HG03025 (cell line): ENCODE measurements at regions not wholly inside any gene's neighbourhood (a gene's known extent, or its start where the extent isn't known, plus 50 kb on each side); places are given as distances from the start of the nearest gene placed in this dataset.
"Not testable (repeated sequence)": the region's sequence is repeated elsewhere in the genome, so short reads cannot be mapped to it uniquely, and the experiment has no call there.

Source experiments
- ATAC-seq: cut with Tn5 transposase; IDR thresholded peaks from one replicate; pipeline ENCODE4 v1.9.1; 2021; ENCODE audit warnings: mild to moderate bottlenecking, moderate library complexity; ENCODE audit not compliant: unreplicated experiment, low FRiP score

DNA sequence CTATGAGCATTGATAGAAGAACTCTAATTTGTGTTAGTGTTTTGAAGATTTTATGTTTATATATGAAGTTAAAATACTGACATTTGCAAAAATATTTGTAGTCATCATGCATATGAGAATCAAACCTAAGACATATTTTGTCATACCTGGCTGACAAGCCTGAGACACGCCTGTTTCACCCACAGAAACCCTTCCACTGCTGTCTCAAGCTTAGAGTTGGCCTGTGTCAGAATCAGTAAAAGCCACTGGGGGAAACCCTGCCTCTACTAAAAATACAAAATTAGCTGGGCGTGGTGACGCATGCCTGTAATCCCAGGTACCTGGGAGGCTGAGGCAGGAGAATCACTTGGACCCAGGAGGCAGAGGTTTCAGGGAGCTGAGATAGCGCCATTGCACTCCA, 218.0 kb upstream of the C1QTNF3 start:
- not testable (repeated sequence) for ATAC-seq

DNA sequence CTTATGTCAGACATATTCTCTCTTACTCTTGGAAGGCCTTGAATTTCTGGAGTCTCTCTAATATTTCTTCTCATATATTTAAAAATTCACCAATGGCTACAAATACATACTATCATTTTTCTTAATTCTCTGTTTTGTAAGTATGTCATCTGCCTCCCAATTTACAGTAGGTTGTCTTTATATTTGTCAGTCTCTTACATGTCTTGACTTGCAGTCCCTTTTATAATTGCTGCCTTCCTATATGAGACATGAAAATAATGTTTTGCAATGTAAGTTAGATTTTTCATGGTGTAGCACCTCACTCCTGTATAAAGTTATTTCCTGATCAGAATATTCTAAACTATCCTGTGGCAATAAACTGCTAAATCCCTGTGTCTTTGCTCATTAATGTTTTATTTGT, 223.1 kb upstream of the C1QTNF3 start:
- ATAC-seq = not testable (repeated sequence)

DNA sequence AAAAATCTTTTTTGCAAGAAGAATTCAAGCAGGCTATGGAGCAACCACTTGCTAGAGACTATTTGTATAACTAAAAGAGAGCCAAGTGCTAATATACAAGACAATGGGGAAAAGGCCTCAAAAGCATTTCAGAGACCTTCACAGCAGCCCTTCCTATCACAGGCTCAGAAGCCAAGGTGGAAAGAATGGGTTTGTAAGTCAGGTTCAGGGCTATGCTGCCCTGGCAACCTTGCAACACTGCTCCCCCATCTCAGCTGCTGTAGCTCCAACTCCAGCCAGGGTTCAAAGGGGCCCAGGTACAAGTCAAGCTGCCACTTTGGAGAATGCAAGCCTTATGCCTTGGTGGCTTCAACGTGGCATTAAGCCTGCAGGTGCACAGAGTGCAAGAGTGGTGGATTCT, 253.7 kb upstream of the C1QTNF3 start:
- not testable (repeated sequence) for ATAC-seq

DNA sequence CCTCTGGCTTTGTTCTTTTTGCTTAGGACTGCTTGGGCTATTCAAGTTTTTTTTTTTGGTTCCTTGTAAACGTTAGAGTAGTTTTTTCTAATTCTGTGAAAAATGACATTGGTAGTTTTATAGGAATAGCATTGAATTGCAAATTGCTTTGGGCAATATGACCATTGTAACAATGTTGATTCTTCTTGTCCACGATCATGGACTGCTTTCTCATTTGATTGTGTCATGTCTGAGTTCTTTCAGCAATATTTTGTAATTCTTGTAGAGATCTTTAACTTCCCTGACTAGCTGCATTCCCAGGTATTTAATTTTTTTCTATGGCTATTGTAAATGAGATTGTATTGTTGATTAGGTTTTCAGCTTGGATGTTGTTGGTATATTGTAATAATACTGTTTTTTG, 286.2 kb upstream of the C1QTNF3 start:
- ATAC-seq = not testable (repeated sequence)

DNA sequence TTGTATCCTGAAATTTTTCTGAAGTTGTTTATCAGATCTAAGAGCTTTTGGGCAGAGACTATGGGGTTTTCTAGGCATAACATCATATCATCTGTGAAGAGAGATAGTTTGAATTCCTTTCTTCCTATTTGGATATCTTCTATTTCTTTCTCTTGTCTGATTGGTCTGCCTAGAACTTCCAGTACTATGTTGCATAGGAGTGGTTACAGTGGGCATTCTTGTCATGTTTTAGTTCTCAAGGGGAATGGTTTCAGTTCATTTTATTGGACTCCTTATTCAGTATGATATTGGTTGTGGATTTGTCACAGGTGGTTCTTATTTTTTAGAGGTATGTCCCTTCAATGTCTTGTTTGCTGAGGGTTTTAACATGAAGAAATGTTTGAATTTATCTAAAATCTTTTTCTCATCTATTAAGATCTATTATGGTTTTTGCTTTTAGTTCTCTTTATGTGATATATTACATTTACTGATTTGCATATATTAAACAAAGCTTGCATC, 286.6 kb upstream of the C1QTNF3 start:
- not testable (repeated sequence) for ATAC-seq

DNA sequence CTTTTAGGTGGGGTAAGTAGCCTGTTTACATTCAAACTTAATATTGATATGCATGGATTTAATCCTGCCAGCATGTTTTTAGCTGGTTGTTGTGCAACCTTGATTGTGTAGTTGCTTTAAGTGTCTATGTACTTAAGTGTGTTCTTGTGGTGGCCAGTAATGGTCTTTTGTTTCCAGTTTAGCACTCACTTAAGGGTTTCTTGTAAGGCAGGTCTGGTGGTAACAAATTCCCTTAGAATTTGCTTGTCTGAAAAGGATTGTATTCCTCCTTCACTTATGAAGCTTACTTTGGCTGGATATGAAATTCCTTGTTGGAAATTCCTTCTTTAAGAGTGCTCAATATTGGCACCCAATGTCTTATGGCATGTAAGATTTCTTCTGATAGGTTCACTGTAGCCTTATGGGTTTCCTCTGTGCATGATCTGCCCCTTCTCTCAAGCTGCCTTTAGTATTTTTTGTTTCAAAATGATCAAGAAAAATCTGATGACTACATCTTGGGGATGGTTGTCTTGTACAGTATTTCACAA, 289.0 kb upstream of the C1QTNF3 start:
- ATAC-seq = not testable (repeated sequence)

DNA sequence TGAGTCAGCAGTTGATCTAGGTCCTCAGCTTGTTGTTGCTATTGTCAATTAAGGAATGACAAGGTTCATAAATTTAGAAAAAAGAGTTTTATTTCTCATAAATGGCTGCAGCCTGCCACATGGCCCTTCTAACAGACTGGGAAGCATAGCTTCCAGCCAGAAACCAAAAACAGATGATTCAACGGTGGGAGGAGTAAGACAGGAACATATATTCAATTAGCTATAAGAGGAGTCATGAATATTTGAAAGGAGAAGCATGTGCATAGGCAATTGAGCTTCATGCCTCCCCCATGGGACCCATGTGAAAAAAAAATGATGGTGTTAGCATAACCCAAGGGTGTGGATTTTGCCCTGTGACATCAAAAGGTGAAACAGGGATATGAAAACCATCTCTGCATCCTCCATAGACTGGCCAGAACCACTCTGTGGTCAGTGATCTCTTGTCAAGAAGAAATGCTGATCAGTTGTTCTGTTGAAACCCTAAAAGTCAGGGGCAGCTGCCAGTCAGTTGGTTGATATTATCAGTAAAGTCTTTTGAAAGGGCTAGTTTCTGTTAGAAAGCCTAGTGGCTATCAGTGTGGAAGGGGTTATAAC, 296.5 kb upstream of the C1QTNF3 start:
- not testable (repeated sequence) for ATAC-seq

DNA sequence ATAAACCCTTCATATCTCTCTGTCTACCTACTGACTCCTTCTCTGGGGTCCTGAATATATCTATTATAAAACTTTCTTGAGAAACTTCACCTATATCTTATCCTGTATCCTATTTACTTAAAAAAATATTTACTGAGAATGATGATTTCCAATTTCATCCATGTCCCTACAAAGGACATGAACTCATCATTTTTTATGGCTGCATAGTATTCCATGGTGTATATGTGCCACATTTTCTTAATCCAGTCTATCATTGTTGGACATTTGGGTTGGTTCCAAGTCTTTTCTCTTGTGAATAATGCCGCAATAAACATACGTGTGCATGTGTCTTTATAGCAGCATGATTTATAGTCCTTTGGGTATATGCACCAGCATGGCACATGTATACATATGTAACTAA, 301.7 kb upstream of the RAI14 start:
- not testable (repeated sequence) for ATAC-seq

DNA sequence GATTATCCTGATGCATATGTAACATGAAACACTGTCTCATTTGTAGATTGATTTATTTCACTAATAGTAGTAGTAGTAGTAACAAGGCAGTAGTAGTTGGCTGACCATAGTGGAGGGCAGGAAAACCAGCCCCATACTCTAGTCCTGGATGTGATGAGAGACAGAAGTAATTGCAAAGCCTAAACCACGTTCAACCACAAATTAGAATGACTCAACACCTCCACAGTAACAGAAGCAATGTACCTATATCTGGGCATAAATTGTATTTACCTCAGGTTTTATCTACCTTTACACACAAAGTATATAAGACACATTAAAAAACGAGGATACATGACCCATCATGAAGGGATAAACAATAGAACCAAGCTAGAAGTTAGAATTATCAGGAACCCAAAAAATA, 284.7 kb upstream of the RAI14 start:
- ATAC-seq = not testable (repeated sequence)

DNA sequence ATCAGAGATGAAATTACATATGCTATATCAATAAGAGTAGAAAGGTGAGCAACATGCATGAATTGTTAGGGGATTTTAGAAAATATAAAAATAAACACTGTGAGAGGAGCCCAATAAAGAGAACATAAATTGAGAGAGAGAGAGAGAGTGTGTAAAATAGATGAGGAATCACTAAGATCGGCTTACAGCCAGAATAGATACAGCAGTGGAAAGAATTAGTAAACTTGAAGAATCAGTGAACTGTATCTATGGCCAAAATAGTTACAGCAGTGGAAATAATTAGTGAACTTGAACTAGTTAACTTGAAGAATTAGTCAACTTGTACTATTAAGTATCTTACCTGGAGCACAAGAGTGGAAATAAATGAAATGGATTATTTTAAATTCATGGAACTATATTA, 284.3 kb upstream of the RAI14 start:
- not testable (repeated sequence) for ATAC-seq

DNA sequence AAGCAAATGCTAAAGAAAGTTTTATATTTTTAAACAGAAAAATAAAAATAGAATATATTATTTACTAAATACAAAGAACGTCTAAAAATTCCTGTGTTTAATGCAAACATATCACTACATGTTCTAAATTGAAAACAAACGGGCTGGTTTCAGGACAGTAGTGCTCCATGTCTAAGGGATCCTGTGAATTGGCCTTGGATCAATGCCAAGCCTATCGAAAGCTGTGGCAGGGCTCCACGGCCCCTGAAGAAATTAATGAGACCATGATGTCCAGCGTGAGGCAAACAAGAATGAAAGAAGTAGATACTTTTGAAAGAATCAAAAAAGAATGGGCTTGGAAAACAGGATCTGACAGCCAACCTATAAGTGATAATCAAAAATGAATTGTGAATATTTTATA, 283.4 kb upstream of the RAI14 start:
- not testable (repeated sequence) for ATAC-seq

DNA sequence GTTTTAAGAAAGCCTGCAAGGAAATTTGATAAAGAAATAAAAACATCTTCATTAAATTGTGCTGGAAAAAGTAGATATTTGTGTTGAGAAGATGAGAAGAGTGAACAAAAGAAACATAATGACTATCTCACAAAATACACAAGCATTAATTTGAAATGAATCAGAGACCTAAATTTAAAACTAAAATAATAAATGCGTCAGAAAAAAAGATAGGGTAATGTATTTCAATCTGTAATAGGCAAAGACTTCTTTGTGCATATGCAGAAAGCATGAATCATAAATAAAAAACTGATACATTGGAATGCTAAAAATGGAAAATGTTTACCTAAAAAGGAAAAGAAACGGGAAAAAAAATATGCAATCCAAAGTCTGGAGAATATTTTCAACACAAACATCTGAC, 278.5 kb upstream of the RAI14 start:
- ATAC-seq = not testable (repeated sequence)

DNA sequence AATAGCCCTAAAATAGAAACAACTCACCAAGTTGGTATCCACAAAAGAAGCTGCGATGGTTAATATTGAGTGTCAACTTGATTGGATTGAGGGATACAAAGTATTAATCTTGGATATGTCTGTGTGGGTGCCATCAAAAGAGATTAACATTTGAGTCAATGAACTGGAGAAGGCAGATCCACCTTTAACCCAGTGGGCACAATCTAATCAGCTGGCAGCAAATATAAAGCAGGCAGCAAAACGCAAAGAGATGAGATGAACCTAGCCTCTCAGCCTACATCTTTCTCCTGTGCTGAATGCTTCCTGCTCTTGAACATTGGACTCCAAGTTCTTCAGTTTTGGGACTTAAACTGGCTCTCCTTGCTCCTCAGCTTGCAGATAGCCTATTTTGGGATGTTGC, 277.6 kb upstream of the RAI14 start:
- not testable (repeated sequence) for ATAC-seq

DNA sequence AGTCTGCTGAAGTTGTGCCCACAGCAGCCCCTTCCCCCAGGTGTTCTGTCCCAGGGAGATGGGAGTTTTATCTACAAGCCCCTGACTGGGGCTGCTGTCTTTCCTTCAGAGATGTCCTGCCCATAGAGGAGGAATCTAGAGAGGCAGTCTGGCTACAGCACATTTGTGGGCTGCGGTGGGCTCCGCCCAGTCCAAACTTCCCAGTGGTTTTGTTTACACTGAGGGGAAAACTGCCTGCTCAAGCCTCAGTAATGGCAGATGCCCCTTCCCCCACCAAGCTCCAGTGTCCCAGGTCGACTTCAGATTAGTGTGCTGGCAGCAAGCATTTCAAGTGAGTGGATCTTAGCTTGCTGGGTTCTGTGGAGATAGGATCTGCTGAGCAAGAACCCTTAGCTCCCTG, 267.4 kb upstream of the RAI14 start:
- ATAC-seq = not testable (repeated sequence)

DNA sequence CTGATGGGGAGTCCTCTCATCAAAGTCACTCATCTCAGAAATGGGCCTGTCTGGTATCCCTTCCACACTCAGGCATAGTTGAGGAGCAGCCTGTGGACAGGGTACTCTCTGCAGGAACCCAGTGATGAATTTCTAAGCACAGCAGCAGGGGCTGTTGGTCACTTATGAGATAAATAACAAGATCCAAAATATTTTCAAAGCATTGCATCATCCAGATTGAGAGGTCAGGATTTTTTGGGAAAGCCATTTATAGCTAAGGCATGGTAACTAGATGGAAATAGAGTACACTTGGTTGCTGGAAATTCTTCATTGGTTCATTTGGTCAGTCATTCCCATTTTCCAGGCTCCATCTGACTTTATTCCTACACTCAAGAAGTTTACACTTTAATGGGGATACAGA, 246.8 kb upstream of the RAI14 start:
- ATAC-seq = no peak

DNA sequence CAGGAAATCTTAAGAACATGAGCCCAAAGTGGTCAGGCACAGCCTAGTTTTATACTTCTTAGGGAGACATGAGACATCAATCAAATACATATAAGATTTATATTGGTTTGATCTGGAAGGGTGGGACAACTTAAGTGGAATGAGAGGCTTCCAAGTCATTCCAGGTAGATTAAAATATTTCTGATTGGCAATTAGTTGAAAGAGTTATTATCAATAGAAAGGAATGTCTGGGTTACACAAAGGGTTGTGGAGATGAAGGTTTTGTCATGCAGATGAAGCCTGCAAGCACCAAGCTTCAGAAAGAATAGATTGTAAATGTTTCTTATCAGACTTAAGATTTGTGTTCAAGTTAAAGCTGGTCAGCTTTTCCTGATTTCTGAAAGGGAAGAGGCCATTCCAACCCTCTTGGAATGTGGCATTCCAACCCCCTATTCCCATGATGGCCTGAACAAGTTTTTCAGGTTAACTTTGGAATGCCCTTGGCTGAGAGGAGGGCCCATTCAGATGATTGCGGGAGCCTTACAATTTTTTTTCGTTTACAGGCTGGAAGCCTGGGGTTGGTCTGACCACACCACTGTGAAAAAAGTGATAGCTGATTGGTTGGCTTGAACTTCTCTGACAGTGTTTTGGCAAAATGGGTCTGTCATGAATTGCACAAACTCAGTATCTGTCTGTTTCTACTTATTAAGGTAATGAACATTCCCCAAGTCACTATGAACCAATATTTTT, 245.6 kb upstream of the RAI14 start:
- no peak for ATAC-seq

DNA sequence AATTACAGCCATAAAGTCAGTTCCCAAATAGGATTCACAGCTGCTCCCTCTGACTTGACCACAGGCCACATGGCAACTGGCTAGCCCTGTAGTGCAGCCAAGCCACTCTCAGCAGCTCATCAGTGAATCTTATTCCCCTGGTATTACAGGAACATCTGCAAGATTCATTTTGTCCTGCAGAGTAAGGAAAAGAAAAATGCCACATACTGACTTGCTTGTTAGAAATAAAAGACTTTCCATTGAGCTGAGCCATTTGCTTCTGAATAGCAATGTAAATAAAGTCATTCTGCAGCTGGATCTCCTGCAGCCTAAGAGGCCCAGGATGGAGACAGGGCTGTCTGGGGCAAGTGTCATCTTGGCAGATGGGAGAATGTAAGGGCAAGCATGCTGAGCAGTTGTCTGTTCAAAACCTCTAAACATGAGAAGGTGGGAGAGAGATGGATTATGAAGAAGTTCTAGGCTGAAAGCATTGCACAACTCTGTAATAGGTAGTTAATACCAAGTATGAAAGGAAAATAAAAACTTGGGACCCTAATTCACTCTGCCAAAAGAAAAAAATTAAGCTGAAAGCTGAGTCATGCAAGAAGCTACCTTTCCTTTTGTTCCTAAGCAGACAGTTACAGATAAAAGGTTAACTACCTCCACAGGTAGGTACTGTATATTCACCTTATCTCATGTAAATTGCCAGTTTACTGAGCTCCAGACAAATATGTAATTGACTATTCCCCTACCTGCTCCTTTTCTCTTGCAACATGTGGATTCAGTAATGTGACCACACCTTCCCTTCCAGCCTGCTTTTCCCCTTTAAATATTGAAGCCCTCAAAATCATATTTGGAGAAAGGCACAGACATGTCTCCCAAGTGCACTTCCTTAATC, 244.4 kb upstream of the RAI14 start:
- ATAC-seq = no peak

DNA sequence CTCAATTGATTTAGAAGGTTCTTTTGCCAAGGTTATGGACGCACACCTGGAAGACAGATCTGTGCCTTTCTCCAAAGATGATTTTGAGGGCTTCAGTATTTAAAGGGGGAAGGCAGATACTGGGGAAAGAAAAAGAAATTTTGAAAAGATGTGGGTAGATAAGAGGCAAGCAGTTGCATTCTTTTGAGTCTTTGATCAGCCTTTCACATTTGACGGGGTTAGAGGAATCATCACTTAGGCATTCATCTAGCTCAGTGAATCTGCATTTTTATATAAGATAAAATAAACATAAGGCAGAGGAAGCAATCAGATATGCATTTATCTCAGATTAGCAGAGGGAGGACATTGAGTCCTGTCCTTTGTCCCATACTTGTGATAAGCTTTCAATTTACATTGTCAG, 243.4 kb upstream of the RAI14 start:
- no peak for ATAC-seq

DNA sequence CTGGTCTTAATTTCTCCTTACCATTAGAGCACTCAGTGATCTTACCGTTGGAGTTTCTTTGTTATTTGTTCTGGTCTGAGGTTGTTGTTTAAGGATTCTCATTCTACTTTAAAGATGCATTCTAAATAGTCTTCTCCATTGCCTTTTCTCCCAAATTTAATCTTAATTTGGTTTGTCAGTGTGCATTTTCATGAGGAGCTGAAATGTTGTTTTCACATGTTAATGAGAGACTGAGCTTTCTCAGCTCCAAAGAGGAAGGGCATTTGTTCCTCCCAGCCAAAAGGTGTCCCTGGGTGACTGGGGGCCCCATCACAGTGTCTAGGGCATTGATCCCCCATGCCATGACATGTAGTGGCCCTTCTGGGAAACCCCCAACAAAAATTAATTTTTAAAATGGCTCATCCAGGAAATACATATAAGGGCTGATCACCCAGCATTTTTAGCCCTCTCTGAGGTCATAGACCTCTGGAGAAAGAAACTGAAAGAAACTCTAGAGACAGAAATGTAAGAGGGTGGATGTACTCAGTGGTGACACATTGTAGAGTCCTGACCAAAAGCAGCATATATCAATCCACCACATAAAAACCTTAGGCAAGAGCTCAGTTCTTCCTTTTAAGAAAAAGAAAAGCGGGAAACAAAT, 240.4 kb upstream of the RAI14 start:
- peak; percentile 88 for ATAC-seq

DNA sequence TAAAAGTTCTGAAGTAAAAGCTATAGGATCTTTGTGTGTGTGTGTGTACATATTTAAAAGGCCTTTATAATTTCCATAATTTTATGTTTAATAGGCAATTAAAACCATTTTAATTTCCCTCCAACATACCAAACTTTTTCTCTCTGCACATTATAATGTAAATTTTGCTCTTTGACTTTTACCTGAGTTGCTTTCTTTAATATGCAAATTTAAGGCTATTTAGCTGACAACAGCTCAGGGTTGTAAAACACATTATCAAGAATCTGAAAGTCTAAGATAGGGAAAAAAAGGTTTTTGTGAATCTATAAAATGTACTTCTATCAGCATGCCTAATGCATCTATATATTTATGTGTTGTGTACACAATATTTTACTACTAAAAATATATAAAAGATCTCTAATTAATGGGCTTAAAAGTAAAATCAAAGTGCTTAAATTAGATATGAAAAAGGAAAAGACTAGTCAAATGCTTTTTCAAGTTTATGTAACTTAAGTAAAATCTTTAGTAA, 239.6 kb upstream of the RAI14 start:
- ATAC-seq = no peak
